Astrocyte (in vitro differentiated cells and primary cell): ENCODE measurements at regions not wholly inside any gene's neighbourhood (a gene's known extent, or its start where the extent isn't known, plus 50 kb on each side); places are given as distances from the start of the nearest gene placed in this dataset.

Source experiments
- CTCF ChIP-seq: IDR thresholded peaks from 2 replicates; pipeline ENCODE4 v1.5.1; 2011; ENCODE audit warnings: low read depth, mild to moderate bottlenecking, inconsistent platforms, low read length, moderate library complexity; ENCODE audit not compliant: insufficient read depth
- EZH2 ChIP-seq: IDR thresholded peaks from 2 replicates; pipeline ENCODE4 v1.6.1; 2012; ENCODE audit warnings: mild to moderate bottlenecking, low read length, inconsistent platforms; ENCODE audit not compliant: insufficient read depth

GRCh38 chr12:47017041-47017713 is 62.2 kb upstream of the PCED1B start:
- TF ChIP-seq CTCF (no peak), EZH2 (no peak)
